ENCODE measurements at regions not wholly inside any gene's neighbourhood (a gene's known extent, or its start where the extent isn't known, plus 50 kb on each side); places are given as distances from the start of the nearest gene placed in this dataset.
"Not testable (repeated sequence)": the region's sequence is repeated elsewhere in the genome, so short reads cannot be mapped to it uniquely, and the experiment has no call there.

- no peak for DNase-seq (ENCODE audit: low spot score)
These were observed 124.5 kb upstream of the SYT13 start for GRCh38 chr11:45410391-45411227.

GRCh38 chr11:45409587-45409986 lies 123.4 kb upstream of the SYT13 start:
- no peak for DNase-seq (ENCODE audit: low spot score)

- no peak for DNase-seq (ENCODE audit: low spot score)
These were observed 121.1 kb upstream of the SYT13 start for GRCh38 chr11:45407226-45407625.

GRCh38 chr11:45405916-45406670 lies 120.0 kb upstream of the SYT13 start:
- peak; percentile 35 for DNase-seq (ENCODE audit: low spot score)

GRCh38 chr11:45403521-45403920 lies 117.4 kb upstream of the SYT13 start:
- not testable (repeated sequence) for DNase-seq (ENCODE audit: low spot score)

- DNase-seq (ENCODE audit: low spot score): no peak
These were observed 116.0 kb upstream of the SYT13 start for GRCh38 chr11:45402049-45402630.

GRCh38 chr11:45400591-45400990 lies 114.5 kb upstream of the SYT13 start:
- DNase-seq (ENCODE audit: low spot score): no peak

- no peak for DNase-seq (ENCODE audit: low spot score)
These were observed 113.0 kb upstream of the SYT13 start for GRCh38 chr11:45399166-45399565.

GRCh38 chr11:45398325-45398724 lies 112.2 kb upstream of the SYT13 start:
- no peak for DNase-seq (ENCODE audit: low spot score)

- no peak for DNase-seq (ENCODE audit: low spot score)
These were observed 110.3 kb upstream of the SYT13 start for GRCh38 chr11:45396394-45396793.

- no peak for DNase-seq (ENCODE audit: low spot score)
These were observed 109.8 kb upstream of the SYT13 start for GRCh38 chr11:45395947-45396346.

GRCh38 chr11:45395421-45395820 lies 109.3 kb upstream of the SYT13 start:
- DNase-seq (ENCODE audit: low spot score): no peak

- DNase-seq (ENCODE audit: low spot score): no peak
These were observed 108.3 kb upstream of the SYT13 start for GRCh38 chr11:45394294-45395085.

GRCh38 chr11:45393826-45394225 lies 107.7 kb upstream of the SYT13 start:
- DNase-seq (ENCODE audit: low spot score): no peak

- DNase-seq (ENCODE audit: low spot score): no peak
These were observed 107.2 kb upstream of the SYT13 start for GRCh38 chr11:45393334-45393733.

GRCh38 chr11:45392591-45393091 lies 106.5 kb upstream of the SYT13 start:
- no peak for DNase-seq (ENCODE audit: low spot score)

GRCh38 chr11:45392154-45392553 lies 106.0 kb upstream of the SYT13 start:
- DNase-seq (ENCODE audit: low spot score): no peak

- no peak for DNase-seq (ENCODE audit: low spot score)
These were observed 105.2 kb upstream of the SYT13 start for GRCh38 chr11:45391168-45391850.

GRCh38 chr11:45390407-45390806 lies 104.3 kb upstream of the SYT13 start:
- no peak for DNase-seq (ENCODE audit: low spot score)

GRCh38 chr11:45388472-45388871 lies 102.3 kb upstream of the SYT13 start:
- no peak for DNase-seq (ENCODE audit: low spot score)

- DNase-seq (ENCODE audit: low spot score): not testable (repeated sequence)
These were observed 101.7 kb upstream of the SYT13 start for GRCh38 chr11:45387885-45388284.

Data from HT-29 (cell line).